Stomach (tissue), 4 donors: ENCODE measurements at regions not wholly inside any gene's neighbourhood (a gene's known extent, or its start where the extent isn't known, plus 50 kb on each side); places are given as distances from the start of the nearest gene placed in this dataset.
"Not testable (repeated sequence)": the region's sequence is repeated elsewhere in the genome, so short reads cannot be mapped to it uniquely, and the experiment has no call there.

ENCODE experiments used
- CTCF ChIP-seq, 7 experiments: fragments of 450-650 bp in 4 of 7; fragments of 200-600 bp in 3 of 7; sonication (generic) in 3 of 7; IDR thresholded peaks; one replicate each; pipeline ENCODE4 v1.5.1; 2016 to 2019; ENCODE audit warnings: antibody characterized with exemption in 7 of 7, control low read depth in 2 of 7, mild to moderate bottlenecking in 1 of 7
- EP300 ChIP-seq: sonication (generic); formaldehyde crosslinking; IDR thresholded peaks from one replicate; pipeline ENCODE4 v1.6.1; 2017; ENCODE audit warnings: antibody characterized with exemption
- POLR2A ChIP-seq, 4 donors: fragments of 450-650 bp; IDR thresholded peaks; one replicate each; pipeline ENCODE4 v1.6.1; 2016; ENCODE audit warnings: antibody characterized with exemption in 4 of 4, control low read depth in 2 of 4, mild to moderate bottlenecking in 1 of 4, moderate library complexity in 1 of 4
- POLR2AphosphoS5 ChIP-seq, 3 donors: sonication (generic); formaldehyde crosslinking; IDR thresholded peaks; one replicate each; pipeline ENCODE4 v1.6.1; 2016; ENCODE audit warnings: antibody characterized with exemption in 3 of 3

- TF ChIP-seq POLR2A (IDR thresholded peaks at IDR 0.05); EP300; CTCF (IDR thresholded peaks at IDR 0.05); POLR2AphosphoS5 (IDR thresholded peaks at IDR 0.05): not testable (repeated sequence)
These were observed 92.0 kb upstream of the IGFBPL1 start for GRCh38 chr9:38516273-38516672.
